NCI-H1417 treated with DMSO at 0.1 percent for 48 hours (cell line): ENCODE measurements at regions not wholly inside any gene's neighbourhood (a gene's known extent, or its start where the extent isn't known, plus 50 kb on each side); places are given as distances from the start of the nearest gene placed in this dataset.
A peak's percentile ranks its signal among the peaks of the same experiment; 100 is the strongest.

Source experiments
- DNase-seq: peaks from one replicate; lab custom pipeline; 2025; lab: John Stamatoyannopoulos, UW

DNA sequence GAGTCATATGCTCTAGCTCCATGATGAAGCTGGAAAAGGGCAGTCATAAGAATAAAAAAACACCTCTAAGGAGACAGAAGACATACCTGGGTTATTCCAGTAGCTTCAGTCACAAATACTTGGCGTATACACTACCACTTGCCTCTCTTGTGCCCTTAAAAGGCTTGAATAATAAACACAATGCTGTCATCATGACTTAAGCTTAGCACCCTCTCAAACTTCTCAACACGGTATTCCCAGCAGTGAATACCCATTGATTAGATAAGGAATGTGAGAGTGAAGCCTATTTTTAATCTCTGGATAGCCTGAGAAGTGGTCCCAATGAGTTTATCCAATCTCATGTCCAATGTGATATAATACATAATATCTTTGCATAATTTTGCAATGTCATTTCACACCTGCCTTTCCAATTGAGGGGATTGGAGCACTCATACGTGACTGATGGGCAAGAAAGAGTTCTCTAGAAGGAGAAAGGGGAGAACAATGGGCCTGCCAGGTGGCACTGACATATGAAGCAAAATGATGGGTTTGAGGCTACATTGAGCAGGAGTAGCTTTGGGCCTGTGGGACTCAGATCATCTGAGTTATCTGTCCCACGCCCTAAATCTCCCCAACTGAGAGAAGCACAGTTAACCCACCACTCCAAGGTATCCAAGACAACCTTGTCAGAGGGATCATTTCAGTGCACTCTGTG, 298.6 kb upstream of the DAB1 start:
- DNase-seq, result no peak

DNA sequence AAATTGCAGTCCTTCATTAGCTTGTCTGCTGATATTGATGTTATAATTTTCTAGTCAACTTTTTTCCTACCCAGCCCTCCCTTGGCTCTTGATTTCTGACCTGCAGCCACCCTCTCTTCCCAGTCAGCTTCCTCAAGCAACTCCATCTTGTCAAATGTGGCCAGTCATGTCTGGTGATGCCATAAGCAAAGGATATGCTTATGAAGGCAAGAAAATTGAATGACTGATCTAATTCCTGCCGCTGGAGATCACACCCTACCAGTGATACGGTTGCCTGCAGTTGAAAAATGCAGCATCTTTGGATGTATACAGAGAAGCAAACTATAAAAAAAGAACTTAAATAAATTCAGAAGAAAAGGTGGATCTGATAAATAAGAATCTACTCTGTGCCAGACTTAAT, 297.1 kb upstream of the DAB1 start:
- no peak for DNase-seq

- no peak for DNase-seq
Observed at GRCh38 chr1:57719274-57719673, 295.4 kb upstream of the DAB1 start.

- no peak for DNase-seq
Observed at GRCh38 chr1:57713501-57713900, 289.6 kb upstream of the DAB1 start.

- DNase-seq, result no peak
Observed at GRCh38 chr1:57712846-57713245, 289.0 kb upstream of the DAB1 start.

DNA sequence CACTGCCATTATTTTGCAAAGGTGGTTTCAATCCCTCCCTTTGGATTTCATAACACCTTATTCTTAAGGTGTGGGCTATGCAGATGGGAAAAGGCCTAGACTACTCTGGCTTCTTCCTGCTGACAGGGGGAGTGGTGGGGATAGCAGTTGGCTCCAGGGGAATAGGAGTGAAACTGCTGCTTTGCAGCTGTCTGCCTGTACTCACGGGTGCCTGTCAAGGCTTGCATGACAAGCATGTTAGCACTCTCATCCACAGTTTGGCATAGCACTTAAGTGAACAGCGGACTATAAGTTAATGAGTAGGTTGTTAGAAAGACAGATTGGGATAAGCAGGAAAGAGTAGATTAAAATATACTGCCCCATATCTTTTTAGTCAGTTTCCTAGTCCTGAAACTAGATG, 287.5 kb upstream of the DAB1 start:
- no peak for DNase-seq

DNA sequence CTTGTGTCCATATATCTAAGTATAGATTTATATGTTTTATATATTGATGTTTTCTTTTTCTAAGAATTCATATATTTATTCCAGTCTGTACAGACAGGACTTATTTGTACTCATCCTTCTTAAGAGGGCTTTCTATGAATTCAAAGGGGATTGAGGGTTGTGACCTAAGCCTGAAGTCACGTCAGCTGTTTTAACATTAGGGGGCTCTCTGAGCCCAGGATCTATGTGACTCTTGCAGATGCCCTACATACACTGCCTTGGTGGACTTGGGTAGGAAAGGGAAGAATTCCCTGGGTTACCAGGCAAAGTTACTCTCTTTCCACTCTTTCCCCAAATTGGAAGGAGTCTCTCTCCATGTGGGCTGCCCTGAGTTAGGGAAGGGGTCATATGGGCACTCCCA, 283.8 kb upstream of the DAB1 start:
- no peak for DNase-seq

GRCh38 chr1:57704811-57705210, 281.0 kb upstream of the DAB1 start:
- no peak for DNase-seq

DNA sequence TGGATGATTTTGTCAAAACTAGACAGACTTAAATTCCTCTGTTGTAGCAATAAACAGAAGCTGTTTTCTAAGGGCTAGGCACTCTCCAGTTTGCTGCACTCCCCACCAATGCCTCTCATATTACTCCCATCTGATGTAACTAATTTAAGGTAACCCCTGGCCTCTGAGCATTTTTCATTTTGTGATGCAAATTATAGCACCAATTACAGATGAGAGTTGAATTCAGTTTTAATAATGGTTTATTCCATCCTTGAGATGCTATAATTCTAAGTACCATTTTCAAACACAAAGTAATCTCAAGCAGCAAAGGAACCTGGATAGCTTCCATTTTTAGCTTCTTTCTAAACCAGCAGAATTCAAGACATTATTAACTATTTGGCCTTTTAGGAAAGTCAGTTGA, 280.4 kb upstream of the DAB1 start:
- DNase-seq, result no peak

GRCh38 chr1:57696904-57697303, 273.0 kb upstream of the DAB1 start:
- DNase-seq, result no peak

DNA sequence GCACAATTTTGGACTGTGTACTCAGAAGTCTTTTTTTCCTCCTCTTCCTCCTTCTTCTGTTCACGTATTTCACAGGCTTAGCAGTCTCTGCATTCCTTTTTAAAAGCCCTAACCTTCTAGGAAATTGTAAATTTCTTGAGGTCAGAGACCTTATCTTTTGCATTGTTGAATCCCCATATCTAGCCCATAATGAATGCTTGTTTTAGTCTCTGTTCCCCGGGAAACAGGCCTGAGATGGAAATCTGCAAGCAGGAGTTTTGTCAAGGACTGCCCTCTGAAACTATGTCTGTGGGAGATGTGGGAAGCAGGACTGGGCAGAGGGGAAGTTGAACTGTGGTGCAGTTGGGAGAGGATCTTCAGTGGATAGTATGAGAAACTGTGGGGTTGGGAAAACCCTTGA, 272.2 kb upstream of the DAB1 start:
- DNase-seq, result no peak

GRCh38 chr1:57686306-57686705, 262.4 kb upstream of the DAB1 start:
- DNase-seq, result no peak

- DNase-seq, result no peak
Observed at GRCh38 chr1:57683037-57683942, 259.4 kb upstream of the DAB1 start.

GRCh38 chr1:57678138-57678537, 254.3 kb upstream of the DAB1 start:
- DNase-seq, result peak; percentile 69

DNA sequence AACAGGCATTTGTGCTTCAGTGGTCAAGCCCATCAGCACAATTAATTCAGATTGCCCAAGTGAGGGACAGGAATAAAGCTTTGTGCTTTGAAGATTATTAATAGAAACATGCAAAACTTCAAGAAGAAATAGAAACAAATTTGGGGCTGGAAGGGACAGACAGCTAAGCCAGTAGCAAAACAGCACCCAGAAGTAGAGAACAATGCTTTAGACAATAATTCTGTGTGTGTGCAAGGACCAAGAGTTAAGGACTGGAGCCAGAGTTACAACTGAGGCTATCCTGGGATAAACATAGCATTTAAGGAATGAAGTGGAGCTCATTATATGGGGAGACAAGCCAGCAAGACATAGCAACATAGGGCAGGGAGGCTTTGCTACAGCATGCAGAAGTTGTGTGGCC, 251.9 kb upstream of the DAB1 start:
- DNase-seq, result no peak

- no peak for DNase-seq
Observed at GRCh38 chr1:57674801-57675200, 250.9 kb upstream of the DAB1 start.

DNA sequence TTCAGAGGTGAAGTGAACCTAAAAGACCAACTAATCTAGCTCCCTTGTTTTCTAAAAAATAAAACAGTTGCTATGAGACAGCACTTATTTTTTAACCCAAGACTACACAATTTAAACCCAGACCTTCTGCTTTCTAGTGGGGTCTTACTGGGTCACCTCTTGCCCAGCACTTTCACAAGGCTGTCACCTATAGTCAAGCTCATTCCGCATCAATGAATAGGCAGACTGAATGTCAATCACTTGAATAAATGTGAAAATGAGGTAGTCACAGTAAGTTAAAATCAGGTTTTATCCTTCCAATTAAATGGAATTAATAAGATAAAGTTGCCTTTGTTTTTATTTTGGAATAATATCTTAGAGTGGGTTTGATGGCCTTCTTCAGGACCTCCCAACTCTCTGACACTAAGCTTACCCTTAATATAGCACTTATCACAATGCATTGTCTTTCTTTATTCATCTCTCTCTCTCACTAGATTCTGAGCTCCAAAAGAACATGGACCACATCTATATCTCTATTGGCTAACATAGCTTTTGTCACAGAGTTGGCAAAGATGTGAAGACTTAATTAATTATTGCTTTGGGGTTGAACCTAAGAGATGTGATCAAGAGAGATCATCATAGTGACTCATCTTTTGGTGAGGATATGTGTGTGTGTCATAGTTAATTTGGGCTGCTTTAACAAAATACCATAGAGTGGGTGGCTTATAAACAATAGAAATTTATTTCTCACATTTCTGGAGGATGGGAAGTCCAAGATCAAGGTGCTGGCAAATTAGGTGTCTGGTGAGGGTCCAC, 248.7 kb upstream of the DAB1 start:
- DNase-seq, result no peak

DNA sequence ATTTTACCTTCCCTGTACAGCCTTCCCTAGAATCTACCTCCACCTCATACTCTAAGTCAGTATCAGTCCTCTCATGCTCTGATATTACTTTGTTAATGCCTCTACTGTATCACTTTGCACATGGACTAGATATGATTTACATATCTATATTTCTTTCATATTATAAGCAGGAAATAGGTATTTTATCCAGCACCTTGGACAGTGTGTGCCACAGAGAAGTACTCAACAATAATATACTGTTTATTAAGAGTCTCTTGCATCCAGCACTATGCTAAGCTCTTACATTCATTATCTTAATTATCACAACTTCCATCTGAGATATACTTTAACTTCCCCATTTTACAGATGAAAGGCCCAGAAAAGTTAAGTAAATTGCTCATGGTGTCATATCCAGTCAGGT, 247.9 kb upstream of the DAB1 start:
- DNase-seq, result no peak

DNA sequence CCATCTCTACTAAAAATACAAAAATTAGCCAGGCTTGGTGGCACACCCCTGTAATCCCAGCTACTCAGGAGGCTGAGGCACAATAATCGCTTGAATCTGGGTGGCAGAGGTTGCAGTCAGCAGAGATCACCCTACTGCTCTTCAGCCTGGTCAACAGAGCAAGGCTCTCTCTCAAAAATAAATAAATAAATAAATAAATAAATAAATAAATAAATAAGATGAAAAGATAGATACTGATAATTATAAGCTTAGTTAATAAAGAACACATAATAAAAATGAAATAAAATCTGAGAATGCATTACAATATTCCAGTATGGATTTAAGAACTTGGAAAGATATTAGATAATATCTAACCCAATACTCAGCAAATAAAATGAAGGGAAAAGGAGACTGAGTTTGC, 235.9 kb upstream of the DAB1 start:
- no peak for DNase-seq

DNA sequence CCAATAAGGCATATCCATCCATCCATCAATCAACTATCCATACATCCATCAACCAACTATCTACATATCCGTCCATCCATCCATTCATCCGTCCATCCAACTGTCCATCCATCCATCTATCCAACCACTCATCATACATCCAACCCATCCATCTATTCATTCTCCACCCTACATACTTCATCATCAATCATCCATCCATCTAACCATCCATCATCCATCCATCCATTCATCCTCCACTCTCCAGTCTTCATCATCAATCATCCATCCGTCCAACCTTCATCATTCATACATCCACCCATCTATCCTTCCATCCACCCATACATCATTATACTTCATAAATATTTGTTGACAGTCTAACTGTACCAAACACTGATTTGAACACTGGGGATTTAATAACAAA, 231.3 kb upstream of the DAB1 start:
- no peak for DNase-seq

GRCh38 chr1:57644667-57645066, 220.8 kb upstream of the DAB1 start:
- no peak for DNase-seq

DNA sequence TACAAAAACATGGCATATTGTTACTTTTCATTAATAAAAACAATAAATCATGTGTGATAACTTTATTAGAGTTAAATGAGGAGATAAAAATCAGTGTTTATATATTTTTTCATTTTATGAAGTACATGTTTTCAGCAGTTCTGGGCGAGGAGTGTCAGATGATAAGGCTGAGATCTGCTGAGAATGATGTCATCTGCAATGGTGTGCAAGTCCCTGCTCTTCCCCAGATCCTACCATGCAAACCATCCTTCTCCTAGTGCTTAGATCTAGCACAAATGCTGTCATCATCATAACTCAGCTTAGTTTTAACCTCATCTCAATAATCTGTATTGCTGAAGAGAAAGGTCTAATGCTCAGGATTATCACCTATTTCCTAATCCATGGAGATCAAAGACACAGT, 214.4 kb upstream of the DAB1 start:
- DNase-seq, result no peak

DNA sequence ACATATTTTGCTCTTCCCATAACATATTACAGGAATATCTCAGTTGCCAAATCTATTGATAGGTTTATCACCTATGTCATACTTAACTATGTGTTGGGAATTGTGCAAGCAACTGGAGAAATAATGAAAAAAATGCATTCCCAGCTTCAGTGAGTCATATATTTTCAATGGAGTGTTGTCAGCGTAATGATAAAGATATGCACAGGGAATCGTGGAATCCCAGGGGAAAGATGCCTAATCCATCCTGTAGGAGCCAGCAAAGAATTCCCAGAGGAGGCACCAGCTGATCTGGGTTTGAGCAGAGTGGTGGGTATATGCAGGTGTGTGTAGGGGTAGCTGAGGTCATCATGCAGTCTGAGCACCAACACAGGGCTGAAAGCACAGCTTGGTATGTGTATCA, 213.3 kb upstream of the DAB1 start:
- no peak for DNase-seq
